SK-N-SH (cell line): ENCODE measurements at regions not wholly inside any gene's neighbourhood (a gene's known extent, or its start where the extent isn't known, plus 50 kb on each side); places are given as distances from the start of the nearest gene placed in this dataset.

Source experiments
- CTCF ChIA-PET: fragments of 300-600, 350-600 bp; formaldehyde crosslinking; extraction: SDS; loops from one replicate; lab custom pipeline; 2021; lab: Yijun Ruan, JAX
- POLR2A ChIA-PET: fragments of 350-600 bp; sonication (Branson Sonifier 250); formaldehyde crosslinking; extraction: SDS; loops from one replicate; lab custom pipeline; 2020; ENCODE audit warnings: antibody characterized with exemption, inconsistent platforms; lab: Yijun Ruan, JAX
- DNase-seq: peaks from one replicate; pipeline ENCODE4 v3.0.0; 2012
- H2AFZ ChIP-seq: fragments of 200-600 bp; sonication (generic); 2 replicates; pipeline ENCODE4 v1.8.1; 2016; ENCODE audit warnings: antibody characterized with exemption, mild to moderate bottlenecking, low read depth
- H3F3A ChIP-seq: fragments of 200-600 bp; sonication (generic); replicated peaks from 2 replicates; pipeline ENCODE3; 2016; ENCODE audit warnings: antibody characterized with exemption, mild to moderate bottlenecking; ENCODE audit not compliant: insufficient read depth
- H3K27ac ChIP-seq, 2 experiments: fragments of 200-500 bp in 1 of 2; fragments of 200-600 bp in 1 of 2; sonication (Bioruptor generic) in 1 of 2; sonication (generic), shearing (Covaris generic) in 1 of 2; 2 replicates each; pipeline versions ENCODE4 v1.5.1 to v1.6.1; 2014 to 2016; ENCODE audit warnings: low read depth in 2 of 2, inconsistent platforms in 1 of 2, low read length in 1 of 2, mild to moderate bottlenecking in 1 of 2, mixed read lengths in 1 of 2
- H3K27me3 ChIP-seq: fragments of 200-600 bp; sonication (generic), shearing (Covaris generic); 2 replicates; pipeline ENCODE4 v1.6.1; 2016; ENCODE audit warnings: mixed run types; ENCODE audit not compliant: insufficient read depth
- H3K36me3 ChIP-seq, 2 experiments: fragments of 200-500 bp in 1 of 2; fragments of 200-600 bp in 1 of 2; sonication (Bioruptor generic) in 1 of 2; sonication (generic) in 1 of 2; replicated peaks in 1 of 2; 2 replicates each; pipeline versions ENCODE3 to v1.5.1; 2014 to 2016; ENCODE audit warnings: low read length in 1 of 2, mild to moderate bottlenecking in 1 of 2; ENCODE audit not compliant: insufficient read depth in 2 of 2, control insufficient read depth in 1 of 2
- H3K4me1 ChIP-seq, 2 experiments: fragments of 200-500 bp in 1 of 2; fragments of 200-600 bp in 1 of 2; sonication (Bioruptor generic) in 1 of 2; sonication (generic), shearing (Covaris generic) in 1 of 2; 2 replicates each; pipeline versions ENCODE4 v1.5.1 to v1.6.1; 2014 to 2016; ENCODE audit warnings: low read depth in 1 of 2, low read length in 1 of 2, mixed run types in 1 of 2; ENCODE audit not compliant: insufficient read depth in 2 of 2, control insufficient read depth in 1 of 2
- H3K4me2 ChIP-seq: fragments of 200-600 bp; sonication (generic), shearing (Covaris generic); 2 replicates; pipeline ENCODE4 v1.6.1; 2017; ENCODE audit warnings: mixed run types
- H3K4me3 ChIP-seq, 2 experiments: fragments of 200-500 bp in 1 of 2; fragments of 200-600 bp in 1 of 2; sonication (Bioruptor generic) in 1 of 2; sonication (generic), shearing (Covaris generic) in 1 of 2; 2 replicates each; pipeline versions ENCODE4 v1.5.1 to v1.8.1; 2014 to 2016; ENCODE audit warnings: low read depth in 2 of 2, inconsistent platforms in 1 of 2, low read length in 1 of 2, mild to moderate bottlenecking in 1 of 2, mixed read lengths in 1 of 2, moderate library complexity in 1 of 2
- H3K79me2 ChIP-seq: fragments of 200-600 bp; sonication (generic); 2 replicates; pipeline ENCODE4 v1.8.1; 2017; ENCODE audit warnings: mild to moderate bottlenecking; ENCODE audit not compliant: insufficient read depth
- H3K9ac ChIP-seq: fragments of 200-600 bp; sonication (generic); 2 replicates; pipeline ENCODE4 v1.6.1; 2017; ENCODE audit warnings: mixed run types
- H3K9me2 ChIP-seq: fragments of 200-600 bp; sonication (generic); 2 replicates; pipeline ENCODE4 v1.6.1; 2017; ENCODE audit warnings: mixed run types
- H3K9me3 ChIP-seq: fragments of 200-600 bp; sonication (generic); 2 replicates; pipeline ENCODE4 v1.6.1; 2017; ENCODE audit warnings: mixed run types, mild to moderate bottlenecking, moderate library complexity
- H4K20me1 ChIP-seq: fragments of 200-600 bp; sonication (generic); 2 replicates; pipeline ENCODE4 v1.6.1; 2017; ENCODE audit warnings: mild to moderate bottlenecking, mixed run types; ENCODE audit not compliant: insufficient read depth
- ELF1 ChIP-seq: IDR thresholded peaks from 2 replicates; pipeline ENCODE4 v1.4.0; 2012
- FOSL2 ChIP-seq: IDR thresholded peaks from 2 replicates; pipeline ENCODE4 v1.4.0; 2012; ENCODE audit warnings: low read depth, mild to moderate bottlenecking, moderate library complexity, borderline replicate concordance
- FOXJ3 ChIP-seq: sonication (generic); formaldehyde crosslinking; IDR thresholded peaks from 2 replicates; pipeline ENCODE4 v1.5.1; 2020; ENCODE audit warnings: mild to moderate bottlenecking, missing genetic modification reagents
- FOXM1 ChIP-seq: IDR thresholded peaks from 2 replicates; pipeline ENCODE4 v1.4.0; 2012; ENCODE audit warnings: low read depth, mild to moderate bottlenecking
- GABPA ChIP-seq: IDR thresholded peaks from 2 replicates; pipeline ENCODE4 v1.4.0; 2012; ENCODE audit warnings: low read depth, mild to moderate bottlenecking
- GATA2 ChIP-seq: sonication (generic); formaldehyde crosslinking; IDR thresholded peaks from 2 replicates; pipeline ENCODE4 v1.5.0; 2020; ENCODE audit warnings: mild to moderate bottlenecking, missing genetic modification reagents
- NFIC ChIP-seq: IDR thresholded peaks from 2 replicates; pipeline ENCODE4 v1.4.0; 2012; ENCODE audit warnings: borderline replicate concordance
- NRF1 ChIP-seq: IDR thresholded peaks from 2 replicates; pipeline ENCODE4 v1.6.1; 2012; ENCODE audit warnings: low read depth, mild to moderate bottlenecking, low read length
- POLR2AphosphoS5 ChIP-seq: IDR thresholded peaks from 2 replicates; pipeline ENCODE4 v1.6.1; 2012; ENCODE audit warnings: low read depth, low read length
- RAD21 ChIP-seq: IDR thresholded peaks from 2 replicates; pipeline ENCODE4 v1.6.1; 2012; ENCODE audit warnings: mild to moderate bottlenecking, low read length
- RFX5 ChIP-seq: IDR thresholded peaks from 2 replicates; pipeline ENCODE4 v1.6.1; 2012; ENCODE audit warnings: mild to moderate bottlenecking, improper control_type of control experiment, low read length
- RXRA ChIP-seq: IDR thresholded peaks from 2 replicates; pipeline ENCODE4 v1.4.0; 2012; ENCODE audit warnings: low read depth, mild to moderate bottlenecking, borderline replicate concordance
- SIN3A ChIP-seq: IDR thresholded peaks from 2 replicates; pipeline ENCODE4 v1.6.1; 2012; ENCODE audit warnings: low read depth, mild to moderate bottlenecking, low read length, moderate library complexity, borderline replicate concordance
- SMC3 ChIP-seq: IDR thresholded peaks from 2 replicates; pipeline ENCODE4 v1.6.1; 2012; ENCODE audit warnings: low read depth, low read length, improper control_type of control experiment
- TAF1 ChIP-seq: IDR thresholded peaks from 2 replicates; pipeline ENCODE4 v1.6.1; 2012; ENCODE audit warnings: low read depth, mild to moderate bottlenecking, low read length, moderate library complexity, borderline replicate concordance
- TCF12 ChIP-seq: IDR thresholded peaks from 2 replicates; pipeline ENCODE4 v1.4.0; 2012
- WGBS: methylation state at CpG from one replicate; pipeline ENCODE4 v1.1.6; 2017; ENCODE audit warnings: low lambda C conversion rate; 5-methylcytosine and 5-hydroxymethylcytosine counted together
- TF ChIP-seq, protein P1 (sequence below): IDR thresholded peaks from 2 replicates; pipeline ENCODE4 v1.6.1; 2012; ENCODE audit warnings: mild to moderate bottlenecking, low read depth, low read length, moderate library complexity
- TF ChIP-seq, protein P2 (sequence below): IDR thresholded peaks from 2 replicates; pipeline ENCODE4 v1.4.0; 2012; ENCODE audit warnings: low read depth, borderline replicate concordance
- TF ChIP-seq, protein P3 (sequence below): fragments of 150-350 bp; IDR thresholded peaks from 2 replicates; pipeline ENCODE4 v1.6.1; 2017; ENCODE audit warnings: antibody characterized with exemption, low read length, low read depth, borderline replicate concordance

DNA sequence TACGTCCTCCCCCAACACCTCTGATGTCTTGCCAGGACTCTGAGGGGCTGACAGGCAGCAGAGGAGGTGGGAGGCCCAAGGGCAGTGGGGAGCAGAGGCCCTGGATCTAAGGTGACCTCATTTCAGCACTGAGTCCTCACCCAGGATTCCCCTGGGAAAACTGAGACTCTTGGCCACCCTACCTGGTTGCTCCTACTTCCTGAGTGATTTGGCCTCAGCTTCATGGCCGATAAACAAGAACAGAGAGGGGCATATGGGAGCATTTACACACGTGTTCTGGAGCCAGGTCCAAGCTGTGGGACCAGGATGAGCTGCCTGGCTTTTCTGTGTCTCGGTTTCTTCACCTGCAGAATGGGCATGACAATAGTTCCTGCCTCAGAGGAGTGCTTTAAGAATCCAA, 133.8 kb downstream of the ANKRD60 start:
- no peaks in the 10 kb centered on the region for H3F3A ChIP-seq
- 53% methylated on average over 4 of the region's 4 CpGs for WGBS
- ChIA-PET POLR2A (no interaction called here), CTCF (interaction anchor here (0.6 to 8.3 kb wide), 4 partner anchors 7 to 441 kb away, joined by 3 to 52 read pairs (median 4); no protein-coding TSS in a partner anchor)
- no peak for TF ChIP-seq RAD21
- no peak for TF ChIP-seq POLR2AphosphoS5
- no peak for TF ChIP-seq SIN3A
- TF ChIP-seq FOXJ3 (CRISPR knock-in tag), result no peak
- no peak for TF ChIP-seq NFIC
- TF ChIP-seq ELF1, result no peak
- TF ChIP-seq GABPA, result no peak
- TF ChIP-seq, protein P1, sequence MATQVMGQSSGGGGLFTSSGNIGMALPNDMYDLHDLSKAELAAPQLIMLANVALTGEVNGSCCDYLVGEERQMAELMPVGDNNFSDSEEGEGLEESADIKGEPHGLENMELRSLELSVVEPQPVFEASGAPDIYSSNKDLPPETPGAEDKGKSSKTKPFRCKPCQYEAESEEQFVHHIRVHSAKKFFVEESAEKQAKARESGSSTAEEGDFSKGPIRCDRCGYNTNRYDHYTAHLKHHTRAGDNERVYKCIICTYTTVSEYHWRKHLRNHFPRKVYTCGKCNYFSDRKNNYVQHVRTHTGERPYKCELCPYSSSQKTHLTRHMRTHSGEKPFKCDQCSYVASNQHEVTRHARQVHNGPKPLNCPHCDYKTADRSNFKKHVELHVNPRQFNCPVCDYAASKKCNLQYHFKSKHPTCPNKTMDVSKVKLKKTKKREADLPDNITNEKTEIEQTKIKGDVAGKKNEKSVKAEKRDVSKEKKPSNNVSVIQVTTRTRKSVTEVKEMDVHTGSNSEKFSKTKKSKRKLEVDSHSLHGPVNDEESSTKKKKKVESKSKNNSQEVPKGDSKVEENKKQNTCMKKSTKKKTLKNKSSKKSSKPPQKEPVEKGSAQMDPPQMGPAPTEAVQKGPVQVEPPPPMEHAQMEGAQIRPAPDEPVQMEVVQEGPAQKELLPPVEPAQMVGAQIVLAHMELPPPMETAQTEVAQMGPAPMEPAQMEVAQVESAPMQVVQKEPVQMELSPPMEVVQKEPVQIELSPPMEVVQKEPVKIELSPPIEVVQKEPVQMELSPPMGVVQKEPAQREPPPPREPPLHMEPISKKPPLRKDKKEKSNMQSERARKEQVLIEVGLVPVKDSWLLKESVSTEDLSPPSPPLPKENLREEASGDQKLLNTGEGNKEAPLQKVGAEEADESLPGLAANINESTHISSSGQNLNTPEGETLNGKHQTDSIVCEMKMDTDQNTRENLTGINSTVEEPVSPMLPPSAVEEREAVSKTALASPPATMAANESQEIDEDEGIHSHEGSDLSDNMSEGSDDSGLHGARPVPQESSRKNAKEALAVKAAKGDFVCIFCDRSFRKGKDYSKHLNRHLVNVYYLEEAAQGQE, result no peak
- no peak for TF ChIP-seq RXRA
- TF ChIP-seq TCF12, result no peak
- no peak for TF ChIP-seq SMC3
- no peak for TF ChIP-seq RFX5
- no peak for TF ChIP-seq GATA2 (CRISPR knock-in tag)
- TF ChIP-seq FOSL2, result no peak
- TF ChIP-seq TAF1, result no peak
- TF ChIP-seq, protein P2, sequence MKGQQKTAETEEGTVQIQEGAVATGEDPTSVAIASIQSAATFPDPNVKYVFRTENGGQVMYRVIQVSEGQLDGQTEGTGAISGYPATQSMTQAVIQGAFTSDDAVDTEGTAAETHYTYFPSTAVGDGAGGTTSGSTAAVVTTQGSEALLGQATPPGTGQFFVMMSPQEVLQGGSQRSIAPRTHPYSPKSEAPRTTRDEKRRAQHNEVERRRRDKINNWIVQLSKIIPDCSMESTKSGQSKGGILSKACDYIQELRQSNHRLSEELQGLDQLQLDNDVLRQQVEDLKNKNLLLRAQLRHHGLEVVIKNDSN, result no peak
- TF ChIP-seq, protein P3, sequence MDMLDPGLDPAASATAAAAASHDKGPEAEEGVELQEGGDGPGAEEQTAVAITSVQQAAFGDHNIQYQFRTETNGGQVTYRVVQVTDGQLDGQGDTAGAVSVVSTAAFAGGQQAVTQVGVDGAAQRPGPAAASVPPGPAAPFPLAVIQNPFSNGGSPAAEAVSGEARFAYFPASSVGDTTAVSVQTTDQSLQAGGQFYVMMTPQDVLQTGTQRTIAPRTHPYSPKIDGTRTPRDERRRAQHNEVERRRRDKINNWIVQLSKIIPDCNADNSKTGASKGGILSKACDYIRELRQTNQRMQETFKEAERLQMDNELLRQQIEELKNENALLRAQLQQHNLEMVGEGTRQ, result no peak
- no peak for TF ChIP-seq NRF1
- TF ChIP-seq FOXM1, result no peak
- H3K79me2 ChIP-seq, result no peaks in the 10 kb centered on the region
- no peak overlapping the region for H3K27ac ChIP-seq
- DNase-seq, result no peak
- no peaks in the 10 kb centered on the region for H3K27me3 ChIP-seq
- H2AFZ ChIP-seq, result no peak overlapping the region
- no peak overlapping the region for H3K4me3 ChIP-seq
- no peaks in the 10 kb centered on the region for H3K36me3 ChIP-seq
- no peaks in the 10 kb centered on the region for H3K9me2 ChIP-seq
- no peaks in the 10 kb centered on the region for H3K9me3 ChIP-seq
- no peak overlapping the region for H3K4me2 ChIP-seq
- no peaks in the 10 kb centered on the region; a peak in 1 of 4 replicates for H3K4me1 ChIP-seq
- no peak overlapping the region for H3K9ac ChIP-seq
- H4K20me1 ChIP-seq, result no peaks in the 10 kb centered on the region
